GM19455 (cell line): ENCODE measurements at regions not wholly inside any gene's neighbourhood (a gene's known extent, or its start where the extent isn't known, plus 50 kb on each side); places are given as distances from the start of the nearest gene placed in this dataset.
"Not testable (repeated sequence)": the region's sequence is repeated elsewhere in the genome, so short reads cannot be mapped to it uniquely, and the experiment has no call there.

Experiments used
- ATAC-seq: cut with Tn5 transposase; IDR thresholded peaks from one replicate; pipeline ENCODE4 v1.9.1; 2021; ENCODE audit not compliant: unreplicated experiment

DNA sequence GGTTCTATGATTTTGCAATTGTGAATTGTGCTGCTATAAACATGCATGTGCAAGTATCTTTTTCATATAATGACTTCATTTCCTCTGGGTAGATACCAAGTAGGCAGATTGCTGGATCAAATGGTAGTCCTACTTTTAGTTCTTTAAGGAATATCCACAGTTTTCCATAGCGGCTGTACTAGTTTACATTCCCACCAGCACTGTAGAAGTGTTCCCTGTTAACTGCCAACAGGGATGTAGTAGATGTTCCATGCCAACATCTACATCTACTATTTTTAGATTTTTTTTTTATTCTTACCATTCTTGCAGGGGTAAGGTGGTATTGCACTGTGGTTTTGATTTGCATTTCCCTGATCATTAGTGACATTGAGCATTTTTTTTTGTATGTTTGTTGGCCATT is 100.5 kb upstream of the SGCD start:
- not testable (repeated sequence) for ATAC-seq

DNA sequence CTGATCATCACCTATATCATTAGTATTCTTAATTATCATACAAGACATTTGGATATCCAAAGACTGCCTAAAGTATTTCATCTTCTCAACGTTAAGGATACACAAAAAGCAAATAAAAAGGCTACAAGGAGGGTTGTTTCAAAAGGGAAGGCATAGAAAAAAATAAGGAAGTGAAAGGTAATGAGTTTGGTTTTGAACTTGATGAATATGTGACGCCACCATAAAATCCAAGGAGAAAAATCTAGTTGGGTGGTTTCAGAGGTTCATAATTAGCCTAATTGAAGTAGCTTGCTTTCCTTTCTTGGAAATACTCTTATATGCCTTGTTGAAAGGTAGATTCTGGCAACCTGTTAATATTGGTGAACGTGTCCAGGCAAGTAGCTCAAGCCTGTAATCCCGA is 96.1 kb upstream of the SGCD start:
- no peak for ATAC-seq

DNA sequence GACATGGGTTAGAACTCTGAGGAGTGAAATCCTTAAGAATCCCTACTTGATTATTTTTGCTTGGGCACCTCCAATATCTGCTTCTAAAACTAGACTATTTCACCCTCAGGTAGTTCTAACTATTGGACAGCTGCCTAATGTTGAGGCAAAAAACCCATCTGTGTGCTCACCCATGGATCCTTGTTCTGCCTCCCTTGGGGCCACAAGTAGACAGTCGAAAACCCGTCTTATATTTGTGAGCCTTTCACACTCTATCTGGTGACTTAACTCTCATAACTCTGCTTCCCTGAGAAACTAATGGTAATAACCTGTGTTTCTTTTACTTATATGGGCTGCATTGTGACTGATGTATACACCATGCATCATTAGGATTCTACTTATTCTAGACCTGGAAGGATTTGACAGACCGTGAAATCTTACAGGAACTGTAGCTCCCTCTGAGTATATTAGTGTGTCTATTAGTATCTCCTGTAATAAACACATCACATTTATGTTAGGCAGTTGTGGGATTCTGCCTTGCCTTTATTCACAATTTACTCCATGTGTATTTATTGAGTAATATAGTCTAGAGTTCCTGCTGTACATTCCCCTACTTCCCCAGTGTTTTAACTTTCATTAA is 94.6 kb upstream of the SGCD start:
- no peak for ATAC-seq

DNA sequence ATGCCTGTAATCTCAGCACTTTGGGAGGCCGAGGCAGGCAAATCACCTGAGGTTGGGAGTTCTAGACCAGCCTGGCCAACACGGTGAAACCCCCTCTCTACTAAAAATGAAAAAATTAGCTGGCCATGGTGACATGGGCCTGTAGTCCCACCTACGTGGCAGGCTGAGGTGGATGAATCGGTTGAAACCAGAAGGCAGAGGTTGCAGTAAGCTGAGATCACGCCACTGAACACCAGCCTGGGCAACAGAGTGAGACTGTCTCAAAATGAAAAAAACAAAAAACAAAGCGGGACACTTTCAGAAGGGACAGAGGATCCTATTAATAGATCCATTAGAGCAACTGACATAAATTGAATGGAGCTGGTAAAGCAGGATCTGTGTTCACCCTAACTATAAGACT is 89.6 kb upstream of the SGCD start:
- ATAC-seq = no peak

DNA sequence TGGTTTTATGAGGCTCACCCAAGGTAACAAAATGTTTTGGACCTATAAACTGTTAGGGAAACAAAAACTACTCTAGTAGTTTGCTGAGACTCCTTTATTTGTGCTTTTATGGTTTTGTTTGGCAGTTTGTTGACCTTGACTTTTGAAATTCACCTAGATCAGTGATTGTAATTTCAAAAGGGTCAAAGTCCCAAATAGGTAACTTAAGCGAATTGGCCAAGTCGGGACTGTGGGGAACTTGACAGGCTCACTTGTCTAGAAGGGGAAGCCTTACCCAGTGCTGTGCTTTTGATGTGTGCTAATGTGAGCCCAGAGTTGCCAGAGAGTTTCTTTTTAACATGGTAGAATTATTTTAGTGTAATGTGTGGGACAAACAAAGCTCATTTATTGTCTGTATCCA is 87.2 kb upstream of the SGCD start:
- ATAC-seq = no peak

DNA sequence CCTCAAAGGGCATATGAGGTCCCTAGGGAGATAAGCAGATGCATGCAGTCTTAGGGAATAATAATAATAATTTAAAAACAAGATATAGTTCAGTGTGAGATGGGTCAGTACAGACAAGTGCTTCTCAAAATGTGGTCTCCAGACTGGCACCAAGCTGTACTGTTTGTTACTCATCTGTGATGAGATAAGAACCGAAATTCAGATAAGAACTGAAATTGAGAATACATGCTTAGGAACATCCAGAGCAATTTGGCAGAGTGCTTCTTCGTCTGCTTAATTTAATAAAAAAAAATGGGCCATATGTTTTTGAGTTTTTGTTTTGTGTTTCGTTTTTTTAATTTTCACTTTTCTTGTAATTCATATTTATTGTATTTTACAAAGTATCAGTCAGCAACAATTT is 86.5 kb upstream of the SGCD start:
- ATAC-seq = no peak

DNA sequence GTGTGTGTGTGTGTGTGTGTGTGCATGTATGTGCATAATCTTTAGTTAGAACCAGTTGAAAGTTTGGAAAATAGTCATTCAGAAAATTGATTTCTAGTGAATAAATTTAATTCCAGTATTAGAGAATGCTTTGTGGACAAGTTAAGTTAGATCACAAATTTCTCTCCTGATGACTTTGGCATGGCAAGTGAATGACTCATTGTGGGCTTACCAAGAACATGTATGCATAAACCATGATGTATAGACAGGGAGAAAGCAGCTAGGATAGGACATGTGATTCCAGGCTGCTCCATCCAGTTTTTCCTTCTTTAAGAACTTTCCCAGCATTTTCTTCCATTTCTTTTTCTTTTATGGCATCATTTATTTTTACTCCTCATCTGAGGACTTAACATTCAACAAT is 85.7 kb upstream of the SGCD start:
- ATAC-seq = no peak

DNA sequence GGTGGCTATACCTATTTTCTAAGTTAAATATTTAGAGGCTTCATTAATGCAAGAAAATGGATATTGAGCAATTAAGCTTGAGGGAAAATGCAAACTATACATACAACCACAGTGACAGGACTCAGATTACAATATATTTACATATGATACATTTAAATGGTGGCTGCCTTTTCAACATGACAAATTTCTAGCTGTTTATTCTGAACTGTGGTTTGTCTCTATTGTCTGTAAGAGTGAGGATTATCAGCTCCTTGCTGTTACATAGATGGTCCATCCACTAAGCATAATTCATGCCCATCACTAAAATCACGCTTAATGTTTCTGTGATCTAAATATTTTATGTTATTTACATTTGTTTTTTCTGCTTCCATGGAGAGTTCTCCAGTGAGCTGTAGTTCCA is 81.1 kb upstream of the SGCD start:
- no peak for ATAC-seq

DNA sequence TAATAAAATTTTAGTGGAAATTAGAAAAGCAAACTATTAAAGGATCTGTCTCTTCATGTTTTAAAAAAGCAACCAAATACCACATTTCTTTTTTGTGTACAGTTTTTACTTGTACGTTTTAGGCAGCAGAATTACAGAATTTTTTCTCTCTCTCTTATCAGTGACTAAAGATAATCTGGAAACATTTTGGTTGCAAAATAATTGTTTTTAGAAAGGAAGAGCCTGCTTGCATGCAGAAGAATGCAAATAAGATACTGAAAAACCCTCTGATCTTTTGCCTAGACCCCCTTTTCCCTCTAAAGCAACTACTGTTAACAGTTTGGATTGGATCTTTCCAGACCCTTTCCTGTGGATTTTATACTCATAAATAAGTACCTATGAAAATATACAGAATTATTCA is 75.9 kb upstream of the SGCD start:
- no peak for ATAC-seq

DNA sequence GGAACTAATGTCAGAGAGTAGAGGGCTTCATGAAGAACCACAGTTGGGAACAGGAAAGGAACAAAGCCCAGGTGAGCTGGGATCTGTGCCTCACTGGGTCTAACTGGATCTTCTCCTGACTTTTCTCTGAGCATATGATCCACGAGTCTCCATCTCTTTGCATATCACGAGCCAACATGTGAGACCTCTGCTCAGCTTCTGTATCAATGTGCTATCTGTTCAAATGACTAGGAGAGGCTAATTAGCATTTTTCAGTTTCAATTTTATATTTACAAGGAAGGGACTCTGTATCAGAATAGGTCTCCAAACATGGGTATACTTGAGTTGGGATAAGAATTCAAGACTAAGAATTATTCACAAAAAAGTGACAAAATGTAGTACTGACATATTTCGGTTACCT is 73.8 kb upstream of the SGCD start:
- no peak for ATAC-seq

DNA sequence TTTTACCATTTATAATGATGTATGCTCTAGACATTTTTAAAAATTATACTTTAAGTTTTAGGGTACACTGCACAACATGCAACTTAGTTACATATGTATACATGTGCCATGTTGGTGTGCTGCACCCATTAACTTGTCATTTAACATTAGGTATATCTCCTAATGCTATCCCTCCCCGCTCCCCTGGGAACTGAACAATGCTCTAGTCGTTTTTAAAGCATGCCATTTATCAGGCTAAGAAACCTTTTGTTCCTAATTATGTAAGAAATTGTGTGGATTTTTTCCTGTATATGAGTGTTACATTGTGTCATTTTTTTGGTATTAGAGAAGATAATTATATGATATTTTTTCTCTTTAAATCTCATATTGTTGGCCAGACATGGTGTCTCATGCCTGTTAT is 72.8 kb upstream of the SGCD start:
- ATAC-seq = no peak

DNA sequence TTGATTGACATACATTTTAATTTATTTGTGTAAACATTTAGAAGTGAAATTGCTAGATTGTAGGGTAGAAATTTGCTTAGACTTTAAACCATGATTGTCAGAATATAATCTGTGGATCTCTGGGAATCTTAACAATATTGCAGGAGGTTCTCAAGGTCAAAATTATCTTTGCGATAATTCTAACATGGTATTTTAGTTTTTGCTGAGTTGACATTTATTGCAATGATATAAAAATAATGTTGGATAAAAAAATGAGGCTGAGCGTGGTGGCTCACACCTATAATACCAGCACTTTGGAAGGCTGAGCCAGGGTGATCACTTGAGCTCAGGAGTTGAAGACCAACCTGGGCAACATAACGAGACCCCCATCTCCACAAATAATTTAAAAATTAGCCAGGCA is 70.3 kb upstream of the SGCD start:
- ATAC-seq = no peak

DNA sequence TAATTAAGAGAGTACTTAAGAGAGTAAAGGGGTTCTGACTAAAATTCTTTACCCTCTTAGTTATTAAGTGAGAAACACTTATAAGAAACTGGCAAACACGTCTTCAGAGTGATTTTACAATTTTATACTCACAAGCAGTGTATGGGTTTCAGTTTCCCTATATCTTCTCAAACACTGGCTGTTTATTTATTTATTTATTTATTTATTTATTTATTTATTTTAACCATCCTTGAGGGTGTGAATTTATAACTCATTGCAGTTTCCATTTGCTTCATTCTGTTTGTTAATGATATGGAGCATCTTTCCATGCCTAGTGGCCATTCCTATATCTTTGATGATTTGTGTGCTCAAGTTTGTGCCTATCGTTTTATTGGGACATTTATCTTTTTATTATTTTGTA is 68.0 kb upstream of the SGCD start:
- no peak for ATAC-seq

DNA sequence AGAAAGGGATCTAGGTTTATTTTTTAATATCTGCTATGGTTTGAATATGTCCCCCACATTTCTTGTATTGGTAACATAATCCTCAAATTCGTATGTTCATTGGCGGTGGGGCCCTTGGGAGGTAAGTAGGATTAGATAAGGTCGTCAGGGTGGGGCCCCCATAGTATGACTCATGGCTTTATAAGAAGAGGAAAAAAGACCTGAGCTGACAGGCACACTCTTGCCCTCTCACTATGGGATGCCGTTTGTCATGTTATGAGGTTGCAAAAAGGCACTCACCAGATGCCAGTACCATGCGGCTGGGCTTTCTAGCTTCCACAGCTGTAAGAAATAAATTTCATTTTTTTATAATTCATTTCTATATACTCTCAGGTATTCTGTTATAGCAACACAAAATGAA is 67.3 kb upstream of the SGCD start:
- no peak for ATAC-seq

DNA sequence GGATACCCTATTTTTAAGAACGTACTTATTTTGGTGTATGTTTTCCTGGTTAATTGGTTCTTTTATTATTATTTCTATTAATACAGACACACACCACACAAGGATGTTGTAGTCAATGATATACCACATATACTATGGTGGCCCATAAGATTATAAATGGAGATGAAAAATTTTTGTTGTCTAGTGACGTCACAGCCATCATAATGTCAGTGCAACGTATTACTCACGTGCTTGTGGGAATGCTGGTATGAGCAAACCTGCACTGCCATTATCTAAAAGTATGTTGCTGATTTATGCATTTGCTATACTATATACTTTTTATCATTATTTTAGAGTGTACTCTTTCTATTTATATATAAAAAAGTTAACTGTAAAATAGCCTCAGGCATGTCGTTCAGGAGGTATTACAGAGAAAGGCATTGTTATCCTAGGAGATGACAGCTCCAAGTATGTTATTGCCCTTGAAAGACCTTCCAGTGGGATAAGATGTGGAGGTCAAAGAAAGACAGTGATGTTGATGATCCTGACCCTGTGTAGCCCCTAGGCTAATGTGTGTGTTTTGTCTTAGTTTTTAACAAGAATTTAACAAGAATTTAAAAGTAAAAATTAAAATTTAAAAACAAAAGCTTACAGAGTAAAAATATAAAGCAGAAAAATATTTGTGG is 65.6 kb upstream of the SGCD start:
- ATAC-seq = no peak

DNA sequence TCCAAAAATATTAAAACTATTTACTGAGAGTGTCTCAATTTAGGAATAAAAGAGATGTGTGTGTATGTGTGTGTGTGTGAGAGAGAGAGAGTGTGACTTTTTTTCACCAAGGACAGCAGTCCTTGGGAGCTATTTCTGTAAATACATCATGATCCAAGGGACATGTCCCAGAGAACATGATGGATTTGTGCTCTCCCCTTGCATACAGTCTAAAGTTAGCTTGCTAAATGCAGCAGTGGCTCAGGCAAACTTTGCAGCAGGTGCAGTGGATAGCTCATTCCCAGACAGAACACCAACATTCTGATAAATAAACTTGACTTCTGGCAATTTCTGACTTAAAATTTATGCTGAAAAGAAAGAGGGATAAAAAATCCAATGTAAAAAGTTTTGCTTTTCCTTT is 55.4 kb upstream of the SGCD start:
- no peak for ATAC-seq

DNA sequence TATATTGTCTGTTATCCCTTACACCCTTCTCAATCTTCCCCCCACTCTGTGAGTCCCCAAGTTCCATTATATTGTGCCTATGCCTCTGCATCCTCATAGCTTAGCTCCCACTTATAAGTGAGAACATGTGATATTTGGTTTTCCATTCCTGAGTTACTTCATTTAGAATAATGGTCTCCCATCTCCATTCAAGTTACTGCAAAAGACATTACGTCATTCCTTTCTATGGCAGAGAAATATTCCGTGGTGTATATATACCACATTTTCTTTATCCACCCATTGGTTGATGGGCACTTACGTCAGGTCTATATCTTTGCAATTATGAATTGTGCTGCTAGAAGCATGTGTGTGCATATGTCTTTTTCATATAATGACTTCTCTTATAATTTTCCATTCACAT is 54.8 kb upstream of the SGCD start:
- no peak for ATAC-seq

DNA sequence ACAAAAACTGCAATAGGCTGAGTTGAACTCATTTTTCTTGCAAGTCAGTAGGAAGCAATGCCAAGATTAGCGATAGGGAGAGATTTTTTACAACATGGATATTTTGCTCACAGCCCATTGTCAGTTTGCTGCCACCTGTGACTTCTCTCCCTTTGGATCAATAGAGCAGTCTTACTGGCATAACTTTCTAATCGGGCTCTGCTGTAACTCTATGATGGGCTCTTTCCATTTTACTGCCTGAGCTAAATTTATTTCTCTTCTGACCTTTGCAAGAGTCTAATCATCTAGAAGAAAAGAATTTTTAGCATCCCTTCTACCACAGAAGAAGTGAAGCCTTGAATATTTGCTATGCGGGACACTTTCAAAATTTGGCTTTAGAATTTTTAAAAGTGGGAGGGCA is 53.6 kb upstream of the SGCD start:
- no peak for ATAC-seq

DNA sequence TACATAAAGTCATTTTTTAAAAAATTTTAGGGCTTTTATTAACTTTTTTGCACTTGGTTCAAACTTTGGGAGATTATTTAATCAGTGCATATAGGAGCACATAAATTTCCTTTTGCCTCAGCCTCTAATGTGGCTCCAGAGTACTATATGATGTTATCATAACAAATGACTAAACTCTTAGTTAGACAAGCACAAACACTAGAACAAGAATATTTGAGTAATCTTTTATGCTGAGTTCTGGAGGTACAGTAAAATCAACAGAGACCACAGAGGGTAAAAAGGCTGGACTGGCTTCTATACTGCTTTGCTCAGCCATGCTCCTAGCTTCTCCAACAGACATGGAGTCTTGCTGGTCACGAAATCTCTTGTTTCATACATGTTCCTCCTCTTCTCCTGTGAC is 52.5 kb upstream of the SGCD start:
- ATAC-seq = no peak
